ENCODE measurements at regions not wholly inside any gene's neighbourhood (a gene's known extent, or its start where the extent isn't known, plus 50 kb on each side); places are given as distances from the start of the nearest gene placed in this dataset.

- TF ChIP-seq SP1 (CRISPR knock-in tag; conservative IDR thresholded peaks at IDR 0.05) (no peak), CTCF (IDR thresholded peaks at IDR 0.05) (no peak), RORB (CRISPR knock-in tag; IDR thresholded peaks at IDR 0.05) (no peak)
Measured at GRCh38 chr10:84994722-84995121, 666.3 kb downstream of the CCSER2 start.

Data from WTC11 (cell line).